ENCODE measurements at regions not wholly inside any gene's neighbourhood (a gene's known extent, or its start where the extent isn't known, plus 50 kb on each side); places are given as distances from the start of the nearest gene placed in this dataset.

- no peak overlapping the region for H3K4me3 Mint-ChIP-seq
Observed at GRCh38 chr5:155264809-155265208, 251.3 kb downstream of the KIF4B start.

GRCh38 chr5:155268770-155269425, 255.3 kb downstream of the KIF4B start:
- Histone ChIP-seq H3K27me3 (ENCODE audit: control insufficient read depth, insufficient read depth, low read length, poor library complexity, severe bottlenecking) (no peaks in the 10 kb centered on the region), H3K4me1 (ENCODE audit: control insufficient read depth, insufficient read depth, low read length) (peaks cover 9% of the 10 kb centered on the region), H3K27ac (ENCODE audit: low read depth, low read length) (no peak overlapping the region), H3K36me3 (ENCODE audit: control insufficient read depth, insufficient read depth, low read length) (no peaks in the 10 kb centered on the region), H3K9ac (ENCODE audit: extremely low read depth, low read length, poor library complexity, severe bottlenecking) (no peak overlapping the region), H3K9me3 (ENCODE audit: control insufficient read depth, low read length) (no peaks in the 10 kb centered on the region), H3K4me3 (ENCODE audit: low read length) (no peak overlapping the region)
- Mint-ChIP-seq H3K27me3 (ENCODE audit: insufficient read depth) (no peaks in the 10 kb centered on the region), H3K27ac (no peak overlapping the region), H3K4me1 (peaks cover 27% of the 10 kb centered on the region), H3K4me3 (no peak overlapping the region), H3K36me3 (ENCODE audit: low read depth) (no peaks in the 10 kb centered on the region), H3K9me3 (no peaks in the 10 kb centered on the region)
- WGBS, 2 experiments (ENCODE audit: insufficient coverage in 1 of 2, insufficient read length in 1 of 2), result 81 to 90% methylated on average over 2 of the region's 2 CpGs
- no peak for TF ChIP-seq CTCF (conservative IDR thresholded peaks at IDR 0.05)
- DNase-seq, result peak; percentile 1

More at GRCh38 chr5:155264809-155265208, 251.3 kb downstream of the KIF4B start:
- Histone ChIP-seq H3K27me3 (ENCODE audit: control insufficient read depth, insufficient read depth, low read length, poor library complexity, severe bottlenecking) (no peaks in the 10 kb centered on the region), H3K4me1 (ENCODE audit: control insufficient read depth, insufficient read depth, low read length) (no peaks in the 10 kb centered on the region), H3K9me3 (ENCODE audit: control insufficient read depth, low read length) (no peaks in the 10 kb centered on the region), H3K27ac (ENCODE audit: low read depth, low read length) (no peak overlapping the region), H3K36me3 (ENCODE audit: control insufficient read depth, insufficient read depth, low read length) (no peaks in the 10 kb centered on the region), H3K4me3 (ENCODE audit: low read length) (no peak overlapping the region), H3K9ac (ENCODE audit: extremely low read depth, low read length, poor library complexity, severe bottlenecking) (no peak overlapping the region)
- Mint-ChIP-seq H3K9me3 (no peaks in the 10 kb centered on the region), H3K36me3 (ENCODE audit: low read depth) (no peaks in the 10 kb centered on the region), H3K27ac (no peak overlapping the region), H3K4me1 (no peaks in the 10 kb centered on the region), H3K27me3 (ENCODE audit: insufficient read depth) (no peaks in the 10 kb centered on the region)
- no peak for TF ChIP-seq CTCF (conservative IDR thresholded peaks at IDR 0.05)
- WGBS, 2 experiments (ENCODE audit: insufficient coverage in 1 of 2, insufficient read length in 1 of 2), result 95 to 100% methylated on average over 4 to 5 of the region's 5 CpGs
- peak; percentile 33 for DNase-seq

- Histone ChIP-seq H3K27me3 (ENCODE audit: control insufficient read depth, insufficient read depth, low read length, poor library complexity, severe bottlenecking) (no peaks in the 10 kb centered on the region), H3K4me1 (ENCODE audit: control insufficient read depth, insufficient read depth, low read length) (peaks cover 13% of the 10 kb centered on the region), H3K9ac (ENCODE audit: extremely low read depth, low read length, poor library complexity, severe bottlenecking) (no peak overlapping the region), H3K36me3 (ENCODE audit: control insufficient read depth, insufficient read depth, low read length) (no peaks in the 10 kb centered on the region), H3K9me3 (ENCODE audit: control insufficient read depth, low read length) (no peaks in the 10 kb centered on the region), H3K4me3 (ENCODE audit: low read length) (no peak overlapping the region), H3K27ac (ENCODE audit: low read depth, low read length) (no peak overlapping the region)
- no peak overlapping the region for H3K4me3 Mint-ChIP-seq
- DNase-seq, result no peak
- 56 to 83% methylated on average over 2 to 3 of the region's 3 CpGs for WGBS, 2 experiments (ENCODE audit: insufficient coverage in 1 of 2, insufficient read length in 1 of 2)
- peaks cover 42% of the 10 kb centered on the region for H3K4me1 Mint-ChIP-seq
- H3K27ac Mint-ChIP-seq, result peak overlapping the region; percentile 53
- peak; percentile 2 for TF ChIP-seq CTCF (conservative IDR thresholded peaks at IDR 0.05)
- no peaks in the 10 kb centered on the region for H3K36me3 Mint-ChIP-seq (ENCODE audit: low read depth)
- no peaks in the 10 kb centered on the region for H3K9me3 Mint-ChIP-seq
- H3K27me3 Mint-ChIP-seq (ENCODE audit: insufficient read depth), result no peaks in the 10 kb centered on the region
Observed at GRCh38 chr5:155270725-155271124, 257.2 kb downstream of the KIF4B start.
